Neutrophil (primary cell): ENCODE measurements at regions not wholly inside any gene's neighbourhood (a gene's known extent, or its start where the extent isn't known, plus 50 kb on each side); places are given as distances from the start of the nearest gene placed in this dataset.

Experiments used
- H3K27ac ChIP-seq: fragments of 200-600 bp; sonication (generic); 2 replicates; pipeline ENCODE4 v1.5.1; 2016; ENCODE audit warnings: mild to moderate bottlenecking, moderate library complexity
- H3K27me3 ChIP-seq: fragments of 200-600 bp; sonication (generic); 2 replicates; pipeline ENCODE4 v1.6.0; 2016; ENCODE audit warnings: mild to moderate bottlenecking
- H3K36me3 ChIP-seq: fragments of 200-600 bp; sonication (generic); 2 replicates; pipeline ENCODE4 v1.5.1; 2017
- H3K4me1 ChIP-seq, 2 experiments: fragments of 200-600 bp in 1 of 2; sonication (generic) in 1 of 2; 1 replicate in 1 of 2; 2 replicates in 1 of 2; pipeline versions ENCODE4 v1.5.1 to v1.6.1; 2013 to 2016; ENCODE audit warnings: low read depth in 1 of 2, low read length in 1 of 2, mild to moderate bottlenecking in 1 of 2, moderate library complexity in 1 of 2; ENCODE audit not compliant: control insufficient read depth in 1 of 2, insufficient read depth in 1 of 2
- H3K4me3 ChIP-seq, 2 experiments: fragments of 200-600 bp in 1 of 2; sonication (generic) in 1 of 2; 1 replicate in 1 of 2; 2 replicates in 1 of 2; pipeline ENCODE4 v1.5.1; 2013 to 2016; ENCODE audit warnings: low read depth in 1 of 2, low read length in 1 of 2, mild to moderate bottlenecking in 1 of 2, moderate library complexity in 1 of 2
- H3K9me3 ChIP-seq: fragments of 200-600 bp; sonication (generic); 2 replicates; pipeline ENCODE4 v1.5.1; 2016
- TF ChIP-seq, protein P1 (sequence below): fragments of 200-600 bp; sonication (generic); IDR thresholded peaks from 2 replicates; pipeline ENCODE4 v1.5.1; 2016; ENCODE audit warnings: antibody characterized with exemption

DNA sequence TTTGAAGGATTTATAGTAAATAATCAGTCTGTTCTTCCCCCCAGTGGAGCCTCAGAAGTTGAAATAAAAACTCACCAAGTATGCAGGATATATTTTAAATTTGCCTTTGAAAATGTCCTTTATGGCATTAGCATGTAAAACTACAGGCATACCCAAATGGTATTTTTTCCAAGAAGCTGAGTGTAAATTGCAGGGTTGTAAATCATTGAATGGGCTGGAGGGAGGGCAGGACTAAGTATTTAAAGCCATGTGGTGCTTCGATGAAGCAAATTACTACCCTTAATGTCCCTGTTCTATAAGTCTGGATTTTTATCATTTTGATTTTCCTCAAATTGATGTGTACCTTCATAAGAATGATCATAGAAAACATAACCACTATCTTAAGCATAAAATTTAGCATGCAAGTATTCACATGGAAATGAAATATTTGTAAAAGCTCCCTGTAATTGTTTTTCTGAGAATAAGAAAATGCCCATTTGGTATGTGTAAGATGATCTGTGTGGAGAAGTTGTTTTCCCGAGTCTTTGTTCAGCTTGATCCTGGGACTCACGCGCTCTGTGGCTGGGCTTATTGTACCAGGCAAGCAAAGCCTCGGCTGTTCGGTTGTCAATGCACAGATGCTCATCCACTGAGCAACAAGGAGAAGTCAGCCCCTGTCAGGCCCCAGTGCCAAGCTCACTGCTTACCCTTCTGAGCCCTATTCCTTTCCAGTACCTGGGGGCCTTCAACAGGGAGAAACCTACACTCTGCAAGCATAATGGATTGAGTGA is 66.7 kb downstream of the CD164 start:
- Histone ChIP-seq H3K9me3 (no peaks in the 10 kb centered on the region), H3K4me1 (no peaks in the 10 kb centered on the region), H3K4me3 (no peak overlapping the region), H3K36me3 (no peaks in the 10 kb centered on the region), H3K27me3 (no peaks in the 10 kb centered on the region), H3K27ac (no peak overlapping the region)
- TF ChIP-seq, protein P1, sequence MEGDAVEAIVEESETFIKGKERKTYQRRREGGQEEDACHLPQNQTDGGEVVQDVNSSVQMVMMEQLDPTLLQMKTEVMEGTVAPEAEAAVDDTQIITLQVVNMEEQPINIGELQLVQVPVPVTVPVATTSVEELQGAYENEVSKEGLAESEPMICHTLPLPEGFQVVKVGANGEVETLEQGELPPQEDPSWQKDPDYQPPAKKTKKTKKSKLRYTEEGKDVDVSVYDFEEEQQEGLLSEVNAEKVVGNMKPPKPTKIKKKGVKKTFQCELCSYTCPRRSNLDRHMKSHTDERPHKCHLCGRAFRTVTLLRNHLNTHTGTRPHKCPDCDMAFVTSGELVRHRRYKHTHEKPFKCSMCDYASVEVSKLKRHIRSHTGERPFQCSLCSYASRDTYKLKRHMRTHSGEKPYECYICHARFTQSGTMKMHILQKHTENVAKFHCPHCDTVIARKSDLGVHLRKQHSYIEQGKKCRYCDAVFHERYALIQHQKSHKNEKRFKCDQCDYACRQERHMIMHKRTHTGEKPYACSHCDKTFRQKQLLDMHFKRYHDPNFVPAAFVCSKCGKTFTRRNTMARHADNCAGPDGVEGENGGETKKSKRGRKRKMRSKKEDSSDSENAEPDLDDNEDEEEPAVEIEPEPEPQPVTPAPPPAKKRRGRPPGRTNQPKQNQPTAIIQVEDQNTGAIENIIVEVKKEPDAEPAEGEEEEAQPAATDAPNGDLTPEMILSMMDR: no peak

DNA sequence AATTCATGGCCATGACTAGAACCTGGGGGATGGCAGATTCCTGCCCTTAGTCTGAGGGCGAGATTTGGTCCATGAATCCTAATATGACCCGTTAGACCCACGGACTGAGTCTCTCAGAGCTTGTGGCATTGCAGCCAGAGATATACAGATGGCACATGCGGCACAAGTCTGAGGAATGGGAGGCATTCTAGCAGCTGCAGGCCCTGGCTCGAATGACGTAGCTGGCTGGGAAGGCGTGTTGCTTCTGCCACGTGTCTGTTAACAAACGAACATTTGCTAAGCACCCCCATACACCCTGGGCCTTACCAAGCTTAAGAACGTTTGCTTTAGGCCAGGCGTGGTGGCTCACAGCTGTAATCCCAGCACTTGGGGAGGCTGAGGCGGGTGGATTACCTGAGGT is 68.0 kb downstream of the CD164 start:
- Histone ChIP-seq H3K36me3 (no peaks in the 10 kb centered on the region), H3K27me3 (no peaks in the 10 kb centered on the region), H3K9me3 (no peaks in the 10 kb centered on the region), H3K27ac (no peak overlapping the region), H3K4me1 (no peaks in the 10 kb centered on the region), H3K4me3 (no peak overlapping the region)
- TF ChIP-seq, protein P1: no peak

- Histone ChIP-seq H3K9me3 (no peaks in the 10 kb centered on the region), H3K4me1 (no peaks in the 10 kb centered on the region), H3K27ac (no peak overlapping the region), H3K4me3 (no peak overlapping the region), H3K27me3 (no peaks in the 10 kb centered on the region), H3K36me3 (no peaks in the 10 kb centered on the region)
- TF ChIP-seq, protein P1: no peak
These were observed 69.1 kb downstream of the CD164 start for GRCh38 chr6:109313139-109313538.

DNA sequence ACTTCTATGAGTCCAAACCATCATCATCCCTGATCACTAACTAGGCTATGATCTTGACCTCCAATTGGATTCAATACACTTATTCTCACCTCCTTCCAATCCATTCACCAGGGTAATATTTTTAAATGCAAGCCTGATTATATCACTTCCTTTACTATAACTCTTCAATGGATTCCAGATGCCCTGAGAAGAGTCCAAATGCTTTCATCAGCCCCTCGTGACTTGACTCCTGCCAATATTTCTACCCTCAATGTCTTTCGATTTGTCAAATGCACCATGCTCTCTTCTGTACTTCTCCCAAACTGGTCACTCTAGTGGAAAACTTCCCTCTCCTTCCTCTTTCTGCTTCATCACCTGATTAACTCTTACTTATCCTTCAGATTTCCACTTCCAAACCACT is 70.8 kb downstream of the CD164 start:
- H3K4me1 ChIP-seq: no peaks in the 10 kb centered on the region
- no peak overlapping the region for H3K4me3 ChIP-seq
- H3K27me3 ChIP-seq: no peaks in the 10 kb centered on the region
- TF ChIP-seq, protein P1: no peak
- H3K36me3 ChIP-seq: no peaks in the 10 kb centered on the region
- no peak overlapping the region for H3K27ac ChIP-seq
- H3K9me3 ChIP-seq: no peaks in the 10 kb centered on the region

- Histone ChIP-seq H3K27me3 (no peaks in the 10 kb centered on the region), H3K27ac (no peak overlapping the region), H3K9me3 (no peaks in the 10 kb centered on the region), H3K4me1 (peaks cover 0 to under 1% of the 10 kb centered on the region in 2 experiments), H3K4me3 (no peak overlapping the region), H3K36me3 (no peaks in the 10 kb centered on the region)
- TF ChIP-seq, protein P1: no peak
These were observed 72.3 kb downstream of the CD164 start for GRCh38 chr6:109309917-109310316.
